ENCODE measurements at regions not wholly inside any gene's neighbourhood (a gene's known extent, or its start where the extent isn't known, plus 50 kb on each side); places are given as distances from the start of the nearest gene placed in this dataset.
A peak's percentile ranks its signal among the peaks of the same experiment; 100 is the strongest.

DNA sequence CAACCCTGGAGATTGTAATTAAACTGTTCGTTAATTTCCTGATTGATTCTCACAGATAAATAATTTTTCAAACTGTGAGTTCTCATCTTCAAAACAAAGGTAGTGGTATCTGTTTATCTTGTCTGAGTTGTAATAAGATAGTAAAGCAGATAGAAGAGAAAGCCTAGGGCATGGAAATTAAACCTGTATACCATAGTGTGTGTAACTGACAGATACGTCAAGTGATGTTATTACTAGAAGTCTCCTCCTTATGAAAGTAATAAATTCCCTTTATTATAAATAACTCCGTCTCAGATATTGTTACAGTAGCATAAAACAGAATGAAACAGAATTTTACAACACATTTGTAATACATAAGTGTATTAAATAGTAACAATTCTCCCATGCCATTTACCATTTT is 1065.1 kb downstream of the SLITRK1 start:
- intact Hi-C loops (cut with micrococcal nuclease): no loop called here
- CTCF ChIA-PET: no interaction called here
- Mint-ChIP-seq H3K9me3 (ENCODE audit: unreplicated experiment) (no peaks in the 10 kb centered on the region), H3K36me3 (ENCODE audit: insufficient read depth, unreplicated experiment) (no peaks in the 10 kb centered on the region), H3K27me3 (ENCODE audit: insufficient read depth, unreplicated experiment) (no peaks in the 10 kb centered on the region), H3K27ac (ENCODE audit: low read depth, unreplicated experiment) (no peak overlapping the region), H3K4me1 (ENCODE audit: insufficient read depth, unreplicated experiment) (no peaks in the 10 kb centered on the region), H3K4me3 (ENCODE audit: unreplicated experiment) (no peak overlapping the region)
- DNase-seq (ENCODE audit: unreplicated experiment): no peak
- BruUV-seq (replicated peaks): no TSS peak
- POLR2A ChIA-PET: no interaction called here
- TF ChIP-seq, protein P1, sequence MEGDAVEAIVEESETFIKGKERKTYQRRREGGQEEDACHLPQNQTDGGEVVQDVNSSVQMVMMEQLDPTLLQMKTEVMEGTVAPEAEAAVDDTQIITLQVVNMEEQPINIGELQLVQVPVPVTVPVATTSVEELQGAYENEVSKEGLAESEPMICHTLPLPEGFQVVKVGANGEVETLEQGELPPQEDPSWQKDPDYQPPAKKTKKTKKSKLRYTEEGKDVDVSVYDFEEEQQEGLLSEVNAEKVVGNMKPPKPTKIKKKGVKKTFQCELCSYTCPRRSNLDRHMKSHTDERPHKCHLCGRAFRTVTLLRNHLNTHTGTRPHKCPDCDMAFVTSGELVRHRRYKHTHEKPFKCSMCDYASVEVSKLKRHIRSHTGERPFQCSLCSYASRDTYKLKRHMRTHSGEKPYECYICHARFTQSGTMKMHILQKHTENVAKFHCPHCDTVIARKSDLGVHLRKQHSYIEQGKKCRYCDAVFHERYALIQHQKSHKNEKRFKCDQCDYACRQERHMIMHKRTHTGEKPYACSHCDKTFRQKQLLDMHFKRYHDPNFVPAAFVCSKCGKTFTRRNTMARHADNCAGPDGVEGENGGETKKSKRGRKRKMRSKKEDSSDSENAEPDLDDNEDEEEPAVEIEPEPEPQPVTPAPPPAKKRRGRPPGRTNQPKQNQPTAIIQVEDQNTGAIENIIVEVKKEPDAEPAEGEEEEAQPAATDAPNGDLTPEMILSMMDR (IDR thresholded peaks at IDR 0.05; ENCODE audit: unreplicated experiment): no peak

- Mint-ChIP-seq H3K4me1 (ENCODE audit: insufficient read depth, unreplicated experiment) (no peaks in the 10 kb centered on the region), H3K27ac (ENCODE audit: low read depth, unreplicated experiment) (no peak overlapping the region), H3K9me3 (ENCODE audit: unreplicated experiment) (no peaks in the 10 kb centered on the region), H3K4me3 (ENCODE audit: unreplicated experiment) (no peak overlapping the region), H3K27me3 (ENCODE audit: insufficient read depth, unreplicated experiment) (no peaks in the 10 kb centered on the region), H3K36me3 (ENCODE audit: insufficient read depth, unreplicated experiment) (no peaks in the 10 kb centered on the region)
- no peak for DNase-seq (ENCODE audit: unreplicated experiment)
- no TSS peak for BruUV-seq (replicated peaks)
- CTCF ChIA-PET: no interaction called here
- TF ChIP-seq, protein P1 (IDR thresholded peaks at IDR 0.05; ENCODE audit: unreplicated experiment): no peak
- intact Hi-C loops (cut with micrococcal nuclease): no loop called here
- POLR2A ChIA-PET: no interaction called here
Observed at GRCh38 chr13:82815791-82816190, 1066.5 kb downstream of the SLITRK1 start.

DNA sequence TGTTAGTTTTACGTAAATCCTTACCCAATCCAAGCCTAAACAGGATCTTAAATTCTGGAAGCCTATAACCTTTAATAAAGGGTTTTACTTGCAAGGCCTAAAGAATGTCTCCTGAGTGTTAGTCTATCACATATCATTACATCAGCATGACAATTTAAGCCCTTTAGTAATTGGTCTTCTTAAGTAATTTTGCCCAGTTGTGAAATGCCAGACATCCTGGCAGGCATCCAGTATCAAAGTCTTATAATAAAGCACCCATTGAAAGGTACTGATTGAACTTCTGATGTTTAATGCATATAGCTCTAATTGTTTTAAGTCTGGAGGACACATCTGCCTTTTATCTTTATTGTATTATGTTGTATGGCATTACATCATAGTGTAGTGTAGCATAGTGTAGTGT is 1078.9 kb downstream of the SLITRK1 start:
- BruUV-seq (replicated peaks): no TSS peak
- Mint-ChIP-seq H3K4me3 (ENCODE audit: unreplicated experiment) (no peak overlapping the region), H3K4me1 (ENCODE audit: insufficient read depth, unreplicated experiment) (peaks cover 5% of the 10 kb centered on the region), H3K27me3 (ENCODE audit: insufficient read depth, unreplicated experiment) (no peaks in the 10 kb centered on the region), H3K9me3 (ENCODE audit: unreplicated experiment) (no peaks in the 10 kb centered on the region), H3K36me3 (ENCODE audit: insufficient read depth, unreplicated experiment) (peaks cover 4% of the 10 kb centered on the region), H3K27ac (ENCODE audit: low read depth, unreplicated experiment) (peak overlapping the region; percentile 36)
- POLR2A ChIA-PET: no interaction called here
- peak; percentile 46 for DNase-seq (ENCODE audit: unreplicated experiment)
- TF ChIP-seq, protein P1 (IDR thresholded peaks at IDR 0.05; ENCODE audit: unreplicated experiment): no peak
- intact Hi-C loops (cut with micrococcal nuclease): no loop called here
- CTCF ChIA-PET: no interaction called here

DNA sequence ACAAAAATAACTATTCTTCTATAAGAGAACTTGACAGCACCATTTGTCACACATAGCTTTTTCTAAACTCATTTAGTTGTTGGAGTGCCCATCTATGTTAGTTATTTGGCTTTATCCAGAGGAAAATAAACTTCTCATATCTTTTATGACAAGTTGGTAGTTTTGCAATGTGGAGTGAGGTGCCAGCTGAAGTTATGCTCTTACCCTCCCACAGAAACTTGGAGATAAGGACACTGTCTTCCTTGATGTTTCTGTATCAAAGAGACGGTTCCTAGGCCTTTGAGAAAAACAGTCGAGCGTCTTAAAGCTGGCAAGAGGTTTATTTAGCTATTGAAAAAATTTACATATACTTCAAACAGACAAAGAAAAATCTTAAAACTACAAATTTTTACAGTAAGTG is 1079.7 kb downstream of the SLITRK1 start:
- Mint-ChIP-seq H3K27ac (ENCODE audit: low read depth, unreplicated experiment) (no peak overlapping the region), H3K9me3 (ENCODE audit: unreplicated experiment) (no peaks in the 10 kb centered on the region), H3K36me3 (ENCODE audit: insufficient read depth, unreplicated experiment) (peaks cover 4% of the 10 kb centered on the region), H3K4me1 (ENCODE audit: insufficient read depth, unreplicated experiment) (peaks cover 5% of the 10 kb centered on the region), H3K4me3 (ENCODE audit: unreplicated experiment) (no peak overlapping the region), H3K27me3 (ENCODE audit: insufficient read depth, unreplicated experiment) (no peaks in the 10 kb centered on the region)
- POLR2A ChIA-PET: no interaction called here
- DNase-seq (ENCODE audit: unreplicated experiment): no peak
- CTCF ChIA-PET: interaction anchor here (0.6 kb wide), 1 partner anchor 21 kb away, joined by 3 read pairs; no protein-coding TSS in a partner anchor
- TF ChIP-seq, protein P1 (IDR thresholded peaks at IDR 0.05; ENCODE audit: unreplicated experiment): no peak
- BruUV-seq (replicated peaks): no TSS peak
- intact Hi-C loops (cut with micrococcal nuclease): no loop called here
